H9 (cell line): ENCODE measurements at regions not wholly inside any gene's neighbourhood (a gene's known extent, or its start where the extent isn't known, plus 50 kb on each side); places are given as distances from the start of the nearest gene placed in this dataset.

Source experiments
- DNase-seq: peaks from one replicate; pipeline ENCODE4 v3.0.0-alpha.2; 2017
- H2AFZ ChIP-seq: one replicate; pipeline ENCODE4 v1.6.1; 2013; ENCODE audit warnings: mild to moderate bottlenecking, low read length, control low read depth, moderate library complexity
- H2AK5ac ChIP-seq: 2 replicates; pipeline ENCODE4 v1.6.1; 2013; ENCODE audit warnings: low read length, control low read depth, mixed read lengths; ENCODE audit not compliant: insufficient read length
- H2BK120ac ChIP-seq: one replicate; pipeline ENCODE4 v1.6.1; 2013; ENCODE audit warnings: low read depth, mild to moderate bottlenecking, low read length, control low read depth, inconsistent platforms; ENCODE audit not compliant: poor library complexity, severe bottlenecking
- H2BK12ac ChIP-seq: 2 replicates; pipeline ENCODE4 v1.6.1; 2013; ENCODE audit warnings: low read length, control low read depth, mixed read lengths, low read depth; ENCODE audit not compliant: insufficient read length
- H2BK15ac ChIP-seq: 2 replicates; pipeline ENCODE4 v1.6.1; 2013; ENCODE audit warnings: low read depth, low read length, control low read depth
- H2BK20ac ChIP-seq: one replicate; pipeline ENCODE4 v1.6.1; 2013; ENCODE audit warnings: low read depth, mild to moderate bottlenecking, low read length, control low read depth, inconsistent platforms; ENCODE audit not compliant: poor library complexity, severe bottlenecking
- H2BK5ac ChIP-seq: 2 replicates; pipeline ENCODE4 v1.6.1; 2013; ENCODE audit warnings: low read length, control low read depth, mixed read lengths; ENCODE audit not compliant: insufficient read length
- H3K14ac ChIP-seq: 2 replicates; pipeline ENCODE4 v1.6.1; 2013; ENCODE audit warnings: low read length, control low read depth; ENCODE audit not compliant: insufficient read depth
- H3K18ac ChIP-seq: 2 replicates; pipeline ENCODE4 v1.6.1; 2013; ENCODE audit warnings: low read depth, mild to moderate bottlenecking, mixed read lengths, low read length, control low read depth; ENCODE audit not compliant: insufficient read length
- H3K23ac ChIP-seq: 2 replicates; pipeline ENCODE4 v1.6.1; 2013; ENCODE audit warnings: low read length, control low read depth, mixed read lengths, low read depth; ENCODE audit not compliant: insufficient read length
- H3K23me2 ChIP-seq: 2 replicates; pipeline ENCODE4 v1.6.1; 2013; ENCODE audit warnings: low read depth, mild to moderate bottlenecking, mixed read lengths, low read length, control low read depth; ENCODE audit not compliant: insufficient read length, poor library complexity, severe bottlenecking
- H3K27ac ChIP-seq: 2 replicates; pipeline ENCODE4 v1.5.1; 2013; ENCODE audit warnings: low read length, control low read depth, mixed read lengths, low read depth; ENCODE audit not compliant: insufficient read length
- H3K27me3 ChIP-seq: 2 replicates; pipeline ENCODE4 v1.6.1; 2013; ENCODE audit warnings: low read length, control low read depth, inconsistent platforms; ENCODE audit not compliant: insufficient read depth
- H3K4ac ChIP-seq: 2 replicates; pipeline ENCODE4 v1.6.1; 2013; ENCODE audit warnings: low read depth, mild to moderate bottlenecking, control low read depth, inconsistent platforms, low read length, moderate library complexity
- H3K4me1 ChIP-seq: 2 replicates; pipeline ENCODE4 v1.6.1; 2013; ENCODE audit warnings: low read length, control low read depth, inconsistent platforms; ENCODE audit not compliant: insufficient read depth
- H3K4me2 ChIP-seq: 2 replicates; pipeline ENCODE4 v1.6.1; 2013; ENCODE audit warnings: low read length, control low read depth, mixed read lengths; ENCODE audit not compliant: insufficient read length, insufficient read depth
- H3K56ac ChIP-seq: 2 replicates; pipeline ENCODE4 v1.6.1; 2013; ENCODE audit warnings: low read depth, mild to moderate bottlenecking, mixed read lengths, low read length, control low read depth; ENCODE audit not compliant: insufficient read length
- H3K79me1 ChIP-seq: 2 replicates; pipeline ENCODE4 v1.6.1; 2013; ENCODE audit warnings: low read depth, mild to moderate bottlenecking, moderate library complexity, low read length, control low read depth, inconsistent platforms; ENCODE audit not compliant: insufficient read depth, poor library complexity, severe bottlenecking
- H3K79me2 ChIP-seq: 2 replicates; pipeline ENCODE4 v1.6.1; 2013; ENCODE audit warnings: low read length, control low read depth, inconsistent platforms; ENCODE audit not compliant: insufficient read depth
- H3K9ac ChIP-seq: 2 replicates; pipeline ENCODE4 v1.6.1; 2013; ENCODE audit warnings: low read length, control low read depth, mixed read lengths; ENCODE audit not compliant: insufficient read length; ENCODE audit errors: extremely low read depth
- H3K9me3 ChIP-seq: one replicate; pipeline ENCODE4 v1.6.1; 2013; ENCODE audit warnings: low read depth, low read length, inconsistent platforms; ENCODE audit not compliant: control insufficient read depth
- H3T11ph ChIP-seq: one replicate; pipeline ENCODE4 v1.6.1; 2013; ENCODE audit warnings: mild to moderate bottlenecking, low read length, control low read depth, inconsistent platforms
- H4K20me1 ChIP-seq: one replicate; pipeline ENCODE4 v1.6.1; 2013; ENCODE audit not compliant: control insufficient read depth, insufficient read length, insufficient read depth
- H4K5ac ChIP-seq: 2 replicates; pipeline ENCODE4 v1.6.1; 2013; ENCODE audit warnings: low read depth, mild to moderate bottlenecking, mixed read lengths, low read length, control low read depth; ENCODE audit not compliant: insufficient read length
- H4K8ac ChIP-seq: replicated peaks from 2 replicates; pipeline ENCODE4 v1.6.1; 2013; ENCODE audit warnings: low read length, control low read depth, mixed read lengths, low read depth; ENCODE audit not compliant: insufficient read length
- H4K91ac ChIP-seq: 2 replicates; pipeline ENCODE4 v1.6.1; 2013; ENCODE audit warnings: low read depth, mild to moderate bottlenecking, moderate library complexity, mixed read lengths, low read length, control low read depth; ENCODE audit not compliant: insufficient read length
- H3K27ac Mint-ChIP-seq, 3 experiments: 2 replicates in 2 of 3; 3 replicates in 1 of 3; pipeline ENCODE4 v1.8.0; 2020 to 2021; ENCODE audit warnings: mixed read lengths in 3 of 3, mild to moderate bottlenecking in 1 of 3, moderate library complexity in 1 of 3
- H3K27me3 Mint-ChIP-seq: 2 replicates; pipeline ENCODE4 v1.8.0; 2021; ENCODE audit warnings: low read depth, mild to moderate bottlenecking, moderate library complexity, mixed read lengths
- H3K36me3 Mint-ChIP-seq, 3 experiments: 2 replicates in 2 of 3; 3 replicates in 1 of 3; pipeline ENCODE4 v1.8.0; 2020 to 2021; ENCODE audit warnings: low read depth in 3 of 3, mixed read lengths in 3 of 3; ENCODE audit not compliant: insufficient read depth in 1 of 3
- H3K4me1 Mint-ChIP-seq, 2 experiments: 2 replicates each; pipeline ENCODE4 v1.8.0; 2020; ENCODE audit warnings: mixed read lengths in 2 of 2
- H3K4me3 Mint-ChIP-seq, 2 experiments: 2 replicates in 1 of 2; 3 replicates in 1 of 2; pipeline ENCODE4 v1.8.0; 2020 to 2021; ENCODE audit warnings: mild to moderate bottlenecking in 2 of 2, mixed read lengths in 2 of 2, moderate library complexity in 1 of 2
- H3K9me3 Mint-ChIP-seq, 2 experiments: 2 replicates in 1 of 2; 3 replicates in 1 of 2; pipeline ENCODE4 v1.8.0; 2020; ENCODE audit warnings: mild to moderate bottlenecking in 2 of 2, mixed read lengths in 2 of 2, moderate library complexity in 1 of 2
- WGBS: extraction: QIAGEN DNeasy Blood & Tissue Kit; methylation state at CpG from one replicate; pipeline ENCODE4 v1.1.7; 2013; ENCODE audit warnings: missing lambda C conversion rate, low lambda C conversion rate, mixed read lengths; ENCODE audit not compliant: insufficient read length; ENCODE audit errors: extremely low coverage; 5-methylcytosine and 5-hydroxymethylcytosine counted together
- TF ChIP-seq, protein P1 (sequence below): fragments of 200-600 bp; sonication (generic); conservative IDR thresholded peaks from 3 replicates; pipeline ENCODE4 v1.8.0; 2021; ENCODE audit warnings: antibody characterized with exemption, mild to moderate bottlenecking

DNA sequence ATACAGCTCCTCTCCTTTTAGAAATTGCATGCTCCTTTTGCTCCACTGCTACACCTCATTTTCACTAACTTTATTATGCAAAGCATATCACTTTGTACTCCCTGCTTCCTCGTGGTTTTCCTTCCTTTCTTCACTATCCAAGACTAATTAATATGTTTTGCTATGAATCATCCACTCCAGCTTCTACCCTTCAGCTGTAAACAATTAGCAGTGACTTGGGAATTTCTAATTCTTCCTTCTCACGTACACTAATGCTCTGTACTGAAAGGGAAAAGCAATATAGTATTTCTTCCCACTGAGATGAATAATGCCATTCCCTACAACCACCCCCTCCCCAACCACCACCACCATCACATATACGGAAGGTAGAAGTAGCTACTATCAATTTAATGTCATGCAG is 1917.0 kb downstream of the MRPL39 start:
- Histone ChIP-seq H4K91ac (no peak overlapping the region), H2BK120ac (no peak overlapping the region), H2BK20ac (no peak overlapping the region), H3K79me2 (no peaks in the 10 kb centered on the region), H3K56ac (no peak overlapping the region), H3K79me1 (no peaks in the 10 kb centered on the region), H4K20me1 (no peaks in the 10 kb centered on the region), H2AFZ (no peak overlapping the region), H3K27me3 (no peaks in the 10 kb centered on the region), H4K5ac (no peak overlapping the region), H2BK15ac (no peak overlapping the region), H3K9ac (no peak overlapping the region), H3K27ac (no peak overlapping the region), H3K9me3 (no peaks in the 10 kb centered on the region), H3K4ac (no peak overlapping the region), H3K14ac (no peak overlapping the region), H2BK12ac (no peak overlapping the region), H3T11ph (no peak overlapping the region), H3K4me1 (peaks cover 1% of the 10 kb centered on the region; the same call in 1 of the 2 replicates), H3K4me2 (no peak overlapping the region), H2BK5ac (no peak overlapping the region), H3K23me2 (no peaks in the 10 kb centered on the region), H3K23ac (no peak overlapping the region), H3K18ac (no peak overlapping the region), H4K8ac (no peak overlapping the region), H2AK5ac (no peak overlapping the region)
- Mint-ChIP-seq H3K4me3 (no peak overlapping the region), H3K27ac (no peak overlapping the region), H3K4me1 (peaks cover 2 to 3% of the 10 kb centered on the region in 2 experiments; a peak in 2 of 4 replicates), H3K36me3 (peaks cover 0 to 3% (median 0%) of the 10 kb centered on the region in 3 experiments; a peak in 2 of 7 replicates), H3K9me3 (peaks cover 22 to 56% of the 10 kb centered on the region in 2 experiments), H3K27me3 (no peaks in the 10 kb centered on the region)
- WGBS = no CpG with 5 or more reads among the region's 3 CpGs
- TF ChIP-seq, protein P1, sequence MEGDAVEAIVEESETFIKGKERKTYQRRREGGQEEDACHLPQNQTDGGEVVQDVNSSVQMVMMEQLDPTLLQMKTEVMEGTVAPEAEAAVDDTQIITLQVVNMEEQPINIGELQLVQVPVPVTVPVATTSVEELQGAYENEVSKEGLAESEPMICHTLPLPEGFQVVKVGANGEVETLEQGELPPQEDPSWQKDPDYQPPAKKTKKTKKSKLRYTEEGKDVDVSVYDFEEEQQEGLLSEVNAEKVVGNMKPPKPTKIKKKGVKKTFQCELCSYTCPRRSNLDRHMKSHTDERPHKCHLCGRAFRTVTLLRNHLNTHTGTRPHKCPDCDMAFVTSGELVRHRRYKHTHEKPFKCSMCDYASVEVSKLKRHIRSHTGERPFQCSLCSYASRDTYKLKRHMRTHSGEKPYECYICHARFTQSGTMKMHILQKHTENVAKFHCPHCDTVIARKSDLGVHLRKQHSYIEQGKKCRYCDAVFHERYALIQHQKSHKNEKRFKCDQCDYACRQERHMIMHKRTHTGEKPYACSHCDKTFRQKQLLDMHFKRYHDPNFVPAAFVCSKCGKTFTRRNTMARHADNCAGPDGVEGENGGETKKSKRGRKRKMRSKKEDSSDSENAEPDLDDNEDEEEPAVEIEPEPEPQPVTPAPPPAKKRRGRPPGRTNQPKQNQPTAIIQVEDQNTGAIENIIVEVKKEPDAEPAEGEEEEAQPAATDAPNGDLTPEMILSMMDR = no peak
- DNase-seq = no peak
